Progenitor cell of endocrine pancreas (in vitro differentiated cells): ENCODE measurements at regions not wholly inside any gene's neighbourhood (a gene's known extent, or its start where the extent isn't known, plus 50 kb on each side); places are given as distances from the start of the nearest gene placed in this dataset.

Experiments used
- DNase-seq: peaks from one replicate; pipeline ENCODE4 v3.0.0; 2021; ENCODE audit warnings: low spot score; ENCODE audit not compliant: unreplicated experiment
- H3K27ac Mint-ChIP-seq: 2 replicates; pipeline ENCODE4 v1.8.0; 2021; ENCODE audit warnings: mild to moderate bottlenecking, moderate library complexity, mixed read lengths
- H3K27me3 Mint-ChIP-seq: 2 replicates; pipeline ENCODE4 v1.8.0; 2021; ENCODE audit warnings: mixed read lengths
- H3K36me3 Mint-ChIP-seq: 2 replicates; pipeline ENCODE4 v1.8.0; 2022; ENCODE audit warnings: mixed read lengths; ENCODE audit not compliant: insufficient read depth
- H3K4me1 Mint-ChIP-seq: 2 replicates; pipeline ENCODE4 v1.8.0; 2021; ENCODE audit warnings: low read depth, mixed read lengths
- H3K4me3 Mint-ChIP-seq: 2 replicates; pipeline ENCODE4 v1.8.0; 2021; ENCODE audit warnings: low read depth, mild to moderate bottlenecking, moderate library complexity, mixed read lengths
- H3K9me3 Mint-ChIP-seq: 2 replicates; pipeline ENCODE4 v1.8.0; 2021; ENCODE audit warnings: low read depth, mixed read lengths
- CTCF ChIP-seq: fragments of 200-600 bp; sonication (generic); IDR thresholded peaks from one replicate; pipeline ENCODE4 v1.5.0; 2021; ENCODE audit warnings: antibody characterized with exemption, mild to moderate bottlenecking; ENCODE audit not compliant: unreplicated experiment

- Mint-ChIP-seq H3K4me1 (peaks cover 10% of the 10 kb centered on the region), H3K36me3 (no peaks in the 10 kb centered on the region), H3K9me3 (peaks cover 3% of the 10 kb centered on the region), H3K4me3 (no peak overlapping the region), H3K27me3 (no peaks in the 10 kb centered on the region), H3K27ac (no peak overlapping the region)
- no peak for TF ChIP-seq CTCF
- DNase-seq = no peak
These were observed 482.6 kb downstream of the EPM2A start for GRCh38 chr6:145252737-145253136.

GRCh38 chr6:145254649-145255401 lies 480.5 kb downstream of the EPM2A start:
- no peak overlapping the region for H3K4me3 Mint-ChIP-seq
- DNase-seq = no peak
- no peaks in the 10 kb centered on the region for H3K36me3 Mint-ChIP-seq
- H3K27me3 Mint-ChIP-seq = no peaks in the 10 kb centered on the region
- no peak for TF ChIP-seq CTCF
- H3K9me3 Mint-ChIP-seq = no peaks in the 10 kb centered on the region
- H3K27ac Mint-ChIP-seq = no peak overlapping the region
- peaks cover 10% of the 10 kb centered on the region for H3K4me1 Mint-ChIP-seq

GRCh38 chr6:145257704-145258103 lies 477.6 kb downstream of the EPM2A start:
- H3K9me3 Mint-ChIP-seq = no peaks in the 10 kb centered on the region
- DNase-seq = no peak
- no peak overlapping the region for H3K27ac Mint-ChIP-seq
- H3K4me3 Mint-ChIP-seq = no peak overlapping the region
- peaks cover 8% of the 10 kb centered on the region for H3K4me1 Mint-ChIP-seq
- no peaks in the 10 kb centered on the region for H3K27me3 Mint-ChIP-seq
- TF ChIP-seq CTCF = no peak
- H3K36me3 Mint-ChIP-seq = no peaks in the 10 kb centered on the region

DNA sequence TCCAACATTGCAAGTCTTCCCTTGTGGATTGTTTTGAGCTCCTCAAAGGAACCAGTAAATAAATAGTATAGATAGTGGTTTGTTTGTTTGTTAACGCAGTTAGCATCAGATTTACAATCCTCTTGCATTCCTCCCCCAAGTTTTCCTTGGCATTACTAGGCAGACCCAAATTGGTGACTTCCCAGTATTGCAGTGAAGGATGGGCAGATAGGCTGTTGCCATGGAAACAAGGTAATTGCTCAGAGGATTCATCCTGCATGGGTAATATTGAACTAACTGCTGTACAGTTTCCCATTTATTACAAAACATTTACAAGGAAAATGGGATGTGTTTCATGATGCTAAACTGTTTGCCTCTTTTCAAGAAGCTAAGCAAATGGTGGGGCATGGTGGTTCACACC lies 477.2 kb downstream of the EPM2A start:
- no peak for TF ChIP-seq CTCF
- DNase-seq = no peak
- Mint-ChIP-seq H3K27ac (no peak overlapping the region), H3K36me3 (no peaks in the 10 kb centered on the region), H3K4me1 (peaks cover 8% of the 10 kb centered on the region), H3K9me3 (no peaks in the 10 kb centered on the region), H3K4me3 (no peak overlapping the region), H3K27me3 (no peaks in the 10 kb centered on the region)

DNA sequence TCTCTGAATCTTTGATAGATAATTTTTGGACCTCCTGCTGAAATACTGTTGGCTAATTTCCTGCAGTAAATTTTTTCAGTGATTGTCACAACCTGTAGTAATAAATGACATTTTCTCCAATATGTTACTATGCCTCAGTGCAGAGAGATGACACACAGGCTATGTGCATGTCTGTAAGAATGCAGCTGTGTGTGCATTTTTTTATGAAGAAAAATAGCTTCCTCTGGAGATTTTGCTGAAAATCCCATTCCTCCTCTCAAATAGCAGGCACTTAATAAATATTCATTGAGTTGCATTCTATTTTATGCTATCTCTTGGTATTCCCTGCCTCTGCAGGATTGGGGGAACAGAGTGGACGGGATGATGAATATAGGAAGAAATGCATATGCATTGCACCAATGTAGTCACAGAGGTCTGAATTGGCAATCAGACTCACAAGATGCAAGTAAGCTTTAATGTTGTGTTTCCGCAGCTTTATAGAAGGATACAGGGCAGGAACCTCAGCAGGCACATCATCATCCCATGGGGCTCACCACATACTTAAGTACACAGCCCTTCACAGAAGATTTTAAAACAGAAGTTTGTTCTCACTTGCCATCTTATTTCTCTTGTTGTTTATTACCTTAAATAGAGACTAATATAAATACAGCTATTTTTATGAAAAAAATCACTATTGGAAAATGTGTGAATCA lies 474.7 kb downstream of the EPM2A start:
- Mint-ChIP-seq H3K9me3 (no peaks in the 10 kb centered on the region), H3K27me3 (no peaks in the 10 kb centered on the region), H3K27ac (no peak overlapping the region), H3K4me1 (peaks cover 8% of the 10 kb centered on the region), H3K36me3 (no peaks in the 10 kb centered on the region), H3K4me3 (no peak overlapping the region)
- no peak for DNase-seq
- no peak for TF ChIP-seq CTCF
